ENCODE measurements at regions not wholly inside any gene's neighbourhood (a gene's known extent, or its start where the extent isn't known, plus 50 kb on each side); places are given as distances from the start of the nearest gene placed in this dataset.

DNA sequence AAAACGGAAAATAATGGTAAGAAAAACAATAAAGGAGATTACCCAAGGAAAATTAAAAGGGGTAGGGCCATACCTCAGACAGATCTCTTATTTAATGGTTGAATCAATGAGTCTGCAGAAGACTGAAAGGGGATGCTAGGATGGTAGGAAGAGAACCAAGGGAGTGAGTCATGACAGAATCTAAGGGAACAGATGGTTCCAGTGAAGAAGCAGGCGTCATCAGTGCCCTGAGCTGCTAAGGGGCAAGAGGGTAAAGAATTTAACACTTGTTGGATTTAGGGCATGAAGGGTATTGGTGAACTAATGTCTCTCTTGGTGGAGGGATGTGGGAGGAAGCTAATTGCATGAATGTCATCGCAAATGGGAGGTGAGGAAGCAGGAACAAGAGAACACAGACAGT is 329.2 kb upstream of the TSHZ3 start:
- intact Hi-C loops (cut with DNase I) = no loop called here
- DNase-seq = no peak
- Histone ChIP-seq H3K9me3 (no peaks in the 10 kb centered on the region), H3K27me3 (ENCODE audit: low read depth) (no peaks in the 10 kb centered on the region), H3K4me3 (no peak overlapping the region), H3K27ac (no peak overlapping the region), H3K4me1 (no peaks in the 10 kb centered on the region), H3K36me3 (no peaks in the 10 kb centered on the region)
- ATAC-seq = no peak
- TF ChIP-seq CTCF (IDR thresholded peaks at IDR 0.05) = no peak

- H3K4me1 ChIP-seq = no peaks in the 10 kb centered on the region
- no peak overlapping the region for H3K4me3 ChIP-seq
- TF ChIP-seq CTCF (IDR thresholded peaks at IDR 0.05) = no peak
- DNase-seq (no peak), ATAC-seq (no peak)
- no peaks in the 10 kb centered on the region for H3K36me3 ChIP-seq
- intact Hi-C loops (cut with DNase I) = no loop called here
- H3K9me3 ChIP-seq = no peaks in the 10 kb centered on the region
- H3K27ac ChIP-seq = no peak overlapping the region
- no peaks in the 10 kb centered on the region for H3K27me3 ChIP-seq (ENCODE audit: low read depth)
Observed at GRCh38 chr19:31681121-31681520, 331.9 kb upstream of the TSHZ3 start.

- Histone ChIP-seq H3K27me3 (ENCODE audit: low read depth) (no peaks in the 10 kb centered on the region), H3K36me3 (no peaks in the 10 kb centered on the region), H3K27ac (no peak overlapping the region), H3K9me3 (no peaks in the 10 kb centered on the region), H3K4me3 (no peak overlapping the region), H3K4me1 (no peaks in the 10 kb centered on the region)
- DNase-seq (no peak), ATAC-seq (peak in 1 of 2 donors; percentile 39)
- no peak for TF ChIP-seq CTCF (IDR thresholded peaks at IDR 0.05)
- intact Hi-C loops (cut with DNase I) = no loop called here
Observed at GRCh38 chr19:31693131-31693932, 344.1 kb upstream of the TSHZ3 start.

DNA sequence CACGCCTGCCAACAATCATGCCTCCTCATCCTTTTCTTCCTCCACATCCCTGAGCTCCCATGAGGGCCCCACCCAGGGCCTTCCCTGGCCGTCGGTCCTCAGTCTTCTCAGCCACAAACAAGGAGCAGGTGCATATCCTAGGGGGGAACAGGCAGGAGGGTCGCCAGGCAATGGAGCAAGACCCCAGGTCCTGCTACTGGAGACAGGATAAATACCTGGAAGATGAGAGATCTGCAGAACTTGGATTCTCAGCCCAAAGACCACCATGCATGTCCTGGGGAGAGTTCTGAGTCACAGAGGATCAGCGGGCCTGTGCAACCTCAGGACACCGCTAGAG is 344.7 kb upstream of the TSHZ3 start:
- Histone ChIP-seq H3K27ac (no peak overlapping the region), H3K9me3 (no peaks in the 10 kb centered on the region), H3K4me1 (no peaks in the 10 kb centered on the region), H3K4me3 (no peak overlapping the region), H3K27me3 (ENCODE audit: low read depth) (no peaks in the 10 kb centered on the region), H3K36me3 (no peaks in the 10 kb centered on the region)
- intact Hi-C loops (cut with DNase I) = no loop called here
- ATAC-seq (no peak), DNase-seq (no peak)
- TF ChIP-seq CTCF (IDR thresholded peaks at IDR 0.05) = no peak

- no peak for TF ChIP-seq CTCF (IDR thresholded peaks at IDR 0.05)
- intact Hi-C loops (cut with DNase I) = no loop called here
- no peak for DNase-seq
- Histone ChIP-seq H3K27ac (no peak overlapping the region), H3K27me3 (ENCODE audit: low read depth) (no peaks in the 10 kb centered on the region), H3K4me1 (no peaks in the 10 kb centered on the region), H3K36me3 (no peaks in the 10 kb centered on the region), H3K4me3 (no peak overlapping the region), H3K9me3 (no peaks in the 10 kb centered on the region)
- ATAC-seq = no peak
Observed at GRCh38 chr19:31694761-31695160, 345.5 kb upstream of the TSHZ3 start.

All from lower lobe of right lung (tissue), 2 donors.